Right atrium auricular region (tissue), 2 donors: ENCODE measurements at regions not wholly inside any gene's neighbourhood (a gene's known extent, or its start where the extent isn't known, plus 50 kb on each side); places are given as distances from the start of the nearest gene placed in this dataset.

Experiments
- DNase-seq: peaks from one replicate; pipeline ENCODE4 v3.0.0-alpha.2; 2019; ENCODE audit warnings: low spot score
- H3K27ac ChIP-seq, 2 donors: fragments of 200-600 bp; sonication (generic); 1 replicate in 1 of 2; 2 replicates in 1 of 2; pipeline ENCODE4 v1.5.1; 2016 to 2019
- H3K27me3 ChIP-seq, 2 donors: fragments of 200-600 bp; sonication (generic); one replicate each; pipeline versions ENCODE4 v1.5.1 to v1.6.0; 2017 to 2019
- H3K36me3 ChIP-seq: fragments of 200-600 bp; sonication (generic); one replicate; pipeline ENCODE4 v1.5.1; 2016
- H3K4me1 ChIP-seq, 2 donors: fragments of 200-600 bp; sonication (generic); one replicate each; pipeline versions ENCODE4 v1.5.1 to v1.6.0; 2017 to 2019
- H3K4me3 ChIP-seq, 2 donors: fragments of 200-600 bp; sonication (generic); 1 replicate in 1 of 2; 2 replicates in 1 of 2; pipeline ENCODE4 v1.5.1; 2017 to 2019; ENCODE audit warnings: mild to moderate bottlenecking in 1 of 2, moderate library complexity in 1 of 2
- H3K9me3 ChIP-seq, 2 donors: fragments of 200-600 bp; sonication (generic); one replicate each; pipeline ENCODE4 v1.5.1; 2019
- TF ChIP-seq, protein P1 (sequence below), 2 donors: fragments of 200-600 bp; sonication (generic); IDR thresholded peaks; one replicate each; pipeline ENCODE4 v1.5.1; 2019; ENCODE audit warnings: antibody characterized with exemption in 2 of 2

DNA sequence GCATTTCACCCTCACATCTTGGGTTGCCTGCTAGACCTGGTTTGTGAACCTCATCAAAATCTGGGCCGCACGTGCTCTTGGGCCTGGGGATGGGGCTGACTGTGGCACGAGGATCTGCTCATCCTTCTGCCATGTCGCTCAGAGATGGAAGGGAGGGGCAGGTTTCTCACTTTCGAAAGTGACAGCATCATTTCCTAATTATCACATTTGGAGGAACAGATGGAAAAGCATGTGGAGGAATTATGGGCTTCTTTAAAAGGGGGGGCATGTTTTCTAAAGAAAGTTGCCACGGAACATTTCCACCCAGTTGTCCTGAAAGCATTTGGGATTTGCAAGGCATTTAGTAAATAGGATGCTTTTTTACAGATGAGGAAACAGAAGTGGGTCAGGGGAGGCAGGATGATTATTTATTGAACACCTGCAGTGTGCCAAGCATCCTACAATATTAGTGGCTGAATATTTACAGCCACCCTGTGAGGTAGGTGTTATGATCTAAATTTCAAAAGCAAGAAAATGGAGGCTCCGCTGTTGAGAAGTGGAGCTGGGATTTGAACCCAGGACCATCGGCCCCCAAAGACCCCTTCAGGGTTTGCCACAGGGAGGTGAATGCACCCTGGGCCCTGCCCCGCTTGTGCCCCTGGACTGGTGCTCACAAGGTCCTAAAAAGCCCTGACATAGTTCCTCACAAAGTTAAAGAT lies 104.2 kb upstream of the MYCN start:
- no peak for DNase-seq
- TF ChIP-seq, protein P1, sequence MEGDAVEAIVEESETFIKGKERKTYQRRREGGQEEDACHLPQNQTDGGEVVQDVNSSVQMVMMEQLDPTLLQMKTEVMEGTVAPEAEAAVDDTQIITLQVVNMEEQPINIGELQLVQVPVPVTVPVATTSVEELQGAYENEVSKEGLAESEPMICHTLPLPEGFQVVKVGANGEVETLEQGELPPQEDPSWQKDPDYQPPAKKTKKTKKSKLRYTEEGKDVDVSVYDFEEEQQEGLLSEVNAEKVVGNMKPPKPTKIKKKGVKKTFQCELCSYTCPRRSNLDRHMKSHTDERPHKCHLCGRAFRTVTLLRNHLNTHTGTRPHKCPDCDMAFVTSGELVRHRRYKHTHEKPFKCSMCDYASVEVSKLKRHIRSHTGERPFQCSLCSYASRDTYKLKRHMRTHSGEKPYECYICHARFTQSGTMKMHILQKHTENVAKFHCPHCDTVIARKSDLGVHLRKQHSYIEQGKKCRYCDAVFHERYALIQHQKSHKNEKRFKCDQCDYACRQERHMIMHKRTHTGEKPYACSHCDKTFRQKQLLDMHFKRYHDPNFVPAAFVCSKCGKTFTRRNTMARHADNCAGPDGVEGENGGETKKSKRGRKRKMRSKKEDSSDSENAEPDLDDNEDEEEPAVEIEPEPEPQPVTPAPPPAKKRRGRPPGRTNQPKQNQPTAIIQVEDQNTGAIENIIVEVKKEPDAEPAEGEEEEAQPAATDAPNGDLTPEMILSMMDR (IDR thresholded peaks at IDR 0.05), result no peak
- H3K4me3 ChIP-seq, result no peak overlapping the region
- no peaks in the 10 kb centered on the region for H3K4me1 ChIP-seq
- no peaks in the 10 kb centered on the region for H3K36me3 ChIP-seq
- no peaks in the 10 kb centered on the region for H3K9me3 ChIP-seq
- no peak overlapping the region for H3K27ac ChIP-seq
- H3K27me3 ChIP-seq, result no peaks in the 10 kb centered on the region

DNA sequence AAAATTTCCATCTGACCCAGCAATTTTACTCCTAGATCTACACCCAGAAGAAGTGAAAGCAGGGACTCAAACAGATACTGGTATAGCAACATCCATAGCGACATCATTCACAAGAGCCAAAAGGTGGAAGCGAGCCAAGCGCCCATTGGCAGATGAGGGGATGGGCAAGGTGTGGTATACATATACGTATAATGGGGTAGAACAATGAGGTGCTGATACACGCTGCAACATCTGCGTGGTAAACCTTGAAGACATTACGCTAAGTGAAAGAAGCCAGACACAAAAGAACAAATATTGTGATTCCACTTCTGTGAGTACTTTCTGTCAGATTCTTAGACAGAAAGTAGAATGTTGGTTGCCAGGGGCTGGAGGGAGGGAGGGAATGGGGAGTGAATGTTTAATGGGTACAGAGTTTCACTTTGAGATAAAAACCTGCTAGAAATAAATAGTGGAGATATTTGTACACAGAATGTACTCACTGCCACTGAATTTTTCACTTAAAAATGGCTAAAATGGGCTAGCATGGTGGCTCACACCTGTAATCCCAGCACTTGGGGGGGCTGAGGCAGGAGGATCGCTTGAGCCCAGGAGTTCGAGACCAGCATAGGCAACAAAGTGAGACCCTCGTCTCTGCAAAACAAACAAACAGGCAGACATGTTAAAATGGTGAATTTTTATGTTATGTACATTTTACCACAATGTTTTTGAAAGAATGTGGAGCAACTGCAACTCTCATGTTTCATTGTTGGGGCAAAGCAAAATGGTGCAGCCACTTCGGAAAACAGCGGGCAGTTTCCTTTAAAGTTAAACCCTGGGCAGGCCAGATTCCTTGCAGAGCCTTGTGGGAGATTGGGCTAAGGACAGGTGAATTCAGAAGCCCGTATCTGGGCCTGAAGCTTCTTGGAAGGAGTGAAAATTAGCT lies 103.4 kb upstream of the MYCN start:
- DNase-seq, result no peak
- H3K4me3 ChIP-seq, result no peak overlapping the region
- H3K9me3 ChIP-seq, result no peaks in the 10 kb centered on the region
- H3K27me3 ChIP-seq, result no peaks in the 10 kb centered on the region
- TF ChIP-seq, protein P1 (IDR thresholded peaks at IDR 0.05), result no peak
- no peaks in the 10 kb centered on the region for H3K4me1 ChIP-seq
- no peak overlapping the region for H3K27ac ChIP-seq
- no peaks in the 10 kb centered on the region for H3K36me3 ChIP-seq

DNA sequence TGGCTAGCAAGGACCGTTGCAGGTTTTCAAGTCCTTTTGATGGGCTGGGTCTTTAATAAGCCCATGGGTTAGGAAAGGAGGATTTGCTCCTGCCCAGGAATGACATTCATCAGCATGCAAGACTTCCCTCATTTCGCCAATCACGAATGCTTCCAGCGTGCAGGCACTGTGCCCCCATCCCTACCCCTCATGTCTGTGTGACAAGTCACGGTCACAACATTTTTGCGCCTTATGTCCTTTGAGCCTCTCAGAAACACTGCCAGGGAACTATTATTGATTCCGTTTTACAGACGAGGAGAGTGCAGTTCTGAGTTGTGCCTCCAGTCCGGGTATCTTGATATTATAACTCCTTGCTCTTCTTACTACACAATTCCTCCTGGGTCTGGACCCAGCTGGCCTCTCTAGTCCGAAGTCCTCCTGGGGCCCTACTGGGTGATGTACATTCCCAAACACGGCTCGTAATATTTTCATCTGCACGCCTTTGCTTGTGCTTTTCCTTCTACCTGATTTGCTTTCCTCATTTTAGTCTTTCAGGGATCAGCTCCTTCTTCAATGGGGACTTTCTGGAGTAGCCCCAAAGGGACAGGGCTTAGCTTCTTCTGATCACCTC lies 101.8 kb upstream of the MYCN start:
- TF ChIP-seq, protein P1 (IDR thresholded peaks at IDR 0.05), result no peak
- Histone ChIP-seq H3K9me3 (no peaks in the 10 kb centered on the region), H3K4me1 (no peaks in the 10 kb centered on the region), H3K27me3 (no peaks in the 10 kb centered on the region), H3K4me3 (no peak overlapping the region), H3K27ac (no peak overlapping the region), H3K36me3 (no peaks in the 10 kb centered on the region)
- DNase-seq, result no peak

DNA sequence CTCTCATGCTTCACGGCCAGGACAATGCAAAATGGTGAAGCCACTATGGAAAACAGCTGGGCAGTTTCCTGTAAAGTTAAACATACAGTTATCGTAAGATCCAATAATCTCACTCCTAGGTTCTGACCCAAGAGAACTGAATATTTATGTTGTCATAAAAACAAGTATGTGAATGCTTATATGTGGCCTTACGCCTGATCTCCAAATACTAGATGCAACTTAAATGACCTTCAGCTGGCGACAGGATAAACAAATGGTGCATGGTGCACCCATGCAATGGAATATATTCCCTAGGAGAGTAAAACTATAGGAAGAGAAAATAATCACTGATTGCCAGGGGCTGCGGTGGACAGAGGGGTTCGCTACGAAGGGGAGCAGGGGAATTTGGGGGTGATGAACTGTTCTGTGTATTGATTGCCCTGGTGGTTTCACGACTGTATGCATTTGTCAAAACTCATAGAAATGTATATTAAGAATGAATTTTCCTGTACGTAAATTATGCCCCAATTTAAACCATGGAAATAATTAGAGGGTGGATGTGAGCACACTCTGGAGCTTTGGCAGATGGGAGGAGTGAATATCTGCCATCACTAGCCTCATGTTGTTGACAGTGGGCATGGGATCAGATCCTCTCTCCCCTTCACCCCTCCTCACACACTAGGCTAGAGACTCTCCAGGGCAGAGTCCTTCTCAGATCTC lies 100.8 kb upstream of the MYCN start:
- no peaks in the 10 kb centered on the region for H3K4me1 ChIP-seq
- no peak overlapping the region for H3K27ac ChIP-seq
- DNase-seq, result no peak
- no peaks in the 10 kb centered on the region for H3K9me3 ChIP-seq
- TF ChIP-seq, protein P1 (IDR thresholded peaks at IDR 0.05), result no peak
- H3K36me3 ChIP-seq, result no peaks in the 10 kb centered on the region
- no peaks in the 10 kb centered on the region for H3K27me3 ChIP-seq
- no peak overlapping the region for H3K4me3 ChIP-seq

DNA sequence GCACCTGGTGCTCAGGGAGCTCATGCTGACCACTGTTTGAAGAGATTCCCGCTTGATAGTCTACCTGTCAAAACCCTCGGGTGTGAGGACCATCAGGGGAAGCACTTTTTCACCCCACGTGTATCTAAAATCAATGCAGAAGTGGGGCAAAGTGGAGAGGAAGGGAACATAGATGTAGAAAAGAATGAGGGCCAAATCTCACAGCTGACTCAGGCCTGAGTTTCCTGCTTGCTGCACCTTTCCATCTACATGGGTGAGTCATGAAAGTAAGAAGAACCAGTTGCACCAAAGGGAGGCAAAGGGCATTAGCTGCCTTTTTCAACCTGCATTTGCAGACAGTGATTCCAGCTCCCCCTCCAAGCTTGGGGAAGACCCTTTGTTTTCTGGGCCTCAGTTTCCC lies 100.2 kb upstream of the MYCN start:
- H3K4me1 ChIP-seq, result no peaks in the 10 kb centered on the region
- H3K36me3 ChIP-seq, result no peaks in the 10 kb centered on the region
- H3K9me3 ChIP-seq, result no peaks in the 10 kb centered on the region
- H3K27ac ChIP-seq, result no peak overlapping the region
- no peaks in the 10 kb centered on the region for H3K27me3 ChIP-seq
- TF ChIP-seq, protein P1 (IDR thresholded peaks at IDR 0.05), result no peak
- no peak overlapping the region for H3K4me3 ChIP-seq
- DNase-seq, result no peak
